GM04504 (cell line): ENCODE measurements at regions not wholly inside any gene's neighbourhood (a gene's known extent, or its start where the extent isn't known, plus 50 kb on each side); places are given as distances from the start of the nearest gene placed in this dataset.

Experiments
- DNase-seq: peaks from one replicate; pipeline ENCODE4 v3.0.0-alpha.2; 2012; ENCODE audit warnings: low read depth

DNA sequence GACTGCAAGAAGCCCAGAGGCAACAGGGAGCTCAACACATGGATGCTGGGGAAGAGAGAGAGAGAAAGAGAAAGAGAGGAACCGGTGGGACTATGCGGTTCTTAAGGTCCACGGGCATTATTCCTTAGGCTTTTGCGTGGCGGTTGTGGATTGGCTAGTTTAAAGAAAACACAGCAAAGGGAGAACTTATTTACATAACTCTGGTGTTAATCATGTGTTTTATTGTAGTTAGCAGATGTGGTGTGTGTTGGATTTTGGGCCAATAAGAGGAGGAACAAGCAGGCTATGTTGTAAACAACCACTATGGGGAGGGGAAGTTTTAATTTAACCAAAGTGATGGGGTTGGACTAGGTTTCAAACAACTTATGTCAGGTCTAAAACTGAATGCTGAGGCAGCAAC lies 275.3 kb upstream of the KLF12 start:
- peak; percentile 37 for DNase-seq

DNA sequence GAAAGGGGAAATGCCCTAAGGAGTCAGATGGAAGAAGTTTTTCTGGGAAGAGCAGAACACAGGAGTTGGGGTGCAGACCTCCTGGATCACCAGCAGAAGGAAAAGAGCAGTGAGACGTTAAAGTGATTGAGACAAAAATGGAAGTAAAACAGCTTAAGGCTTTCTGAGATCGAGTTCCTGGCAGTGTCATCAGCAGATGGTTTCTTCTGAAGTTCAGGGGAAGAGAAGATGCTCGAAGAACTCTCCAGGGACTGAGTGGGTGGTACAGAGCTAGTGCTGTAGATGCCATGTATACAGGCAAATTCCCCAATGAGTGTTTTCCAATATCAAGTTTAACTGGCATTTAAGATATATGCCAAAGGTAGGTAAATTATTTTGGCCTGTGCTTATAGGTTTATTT lies 272.2 kb upstream of the KLF12 start:
- no peak for DNase-seq

DNA sequence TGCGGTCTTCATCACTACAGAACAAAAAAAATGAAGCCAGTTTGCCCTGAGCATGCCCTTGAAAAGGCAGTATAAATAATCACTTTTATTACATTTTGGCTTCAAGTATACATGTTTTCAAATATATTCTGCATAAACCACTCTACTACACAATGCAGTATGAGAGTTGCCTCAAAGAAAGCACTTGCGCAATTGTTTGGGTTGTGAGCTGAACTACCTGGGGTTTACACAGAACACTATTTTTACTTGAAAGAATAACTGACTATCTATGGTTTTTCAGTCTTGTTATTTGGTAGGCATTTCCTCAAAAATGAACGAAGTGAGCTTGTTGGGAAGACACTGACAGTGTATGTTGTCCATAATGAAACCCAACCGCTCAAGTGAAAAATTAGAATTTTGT lies 264.4 kb upstream of the KLF12 start:
- no peak for DNase-seq

DNA sequence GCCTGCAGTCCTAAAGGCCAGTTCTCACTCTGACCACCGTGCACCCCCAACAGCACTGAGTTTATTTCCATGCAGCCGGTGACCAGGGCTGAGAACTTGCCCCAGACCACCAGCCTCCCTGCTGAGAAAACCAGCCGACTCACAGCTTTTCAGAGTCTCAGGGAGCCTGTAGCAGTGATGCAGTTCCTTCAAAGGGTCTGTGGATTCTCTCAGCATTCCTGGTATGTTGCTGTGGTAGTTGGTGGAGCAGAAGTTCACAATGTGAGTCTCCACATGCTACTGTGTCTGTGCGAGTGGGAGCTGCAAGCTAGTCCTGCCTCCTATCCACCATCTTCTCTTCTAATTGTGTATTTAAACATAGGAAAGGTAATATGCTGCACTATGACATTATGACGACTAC lies 254.9 kb upstream of the KLF12 start:
- no peak for DNase-seq

DNA sequence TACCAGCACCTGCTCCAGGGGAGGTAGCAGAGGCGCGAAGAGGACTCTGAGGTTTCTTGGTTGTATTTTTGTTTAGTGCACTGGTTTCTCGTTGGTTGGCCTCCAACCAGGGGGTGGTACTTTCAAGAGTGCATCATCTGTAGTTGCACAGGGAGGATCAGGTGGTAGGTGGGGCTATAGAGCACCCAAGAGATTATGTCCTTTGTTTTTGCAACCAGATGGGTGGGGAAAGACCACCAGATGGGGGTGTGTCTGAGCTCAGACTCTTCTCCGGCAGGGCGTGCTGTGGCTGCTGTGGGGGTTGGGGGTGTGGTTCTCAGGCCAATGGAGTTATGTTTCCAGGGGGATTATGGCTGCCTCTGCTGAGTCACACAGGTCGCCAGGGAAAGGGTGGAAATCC lies 254.4 kb upstream of the KLF12 start:
- DNase-seq: no peak

DNA sequence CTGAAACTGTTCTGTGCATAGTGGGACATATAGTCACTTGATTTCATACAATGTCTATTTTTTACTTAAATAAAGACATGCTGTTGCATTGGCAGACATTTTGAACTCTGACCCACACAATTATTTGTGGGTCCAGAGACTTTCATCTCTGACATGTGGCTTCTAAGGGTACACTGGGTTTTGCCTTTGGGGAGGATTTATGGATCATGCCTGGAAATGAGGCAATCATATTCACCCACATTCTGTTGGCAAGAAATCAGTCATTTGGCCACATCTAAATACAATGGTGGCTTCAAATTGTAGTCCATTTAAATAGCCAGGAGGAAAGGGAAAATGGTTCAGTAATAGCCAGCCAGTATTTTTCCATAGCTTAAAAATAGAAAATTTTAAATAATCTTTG lies 238.3 kb upstream of the KLF12 start:
- no peak for DNase-seq

DNA sequence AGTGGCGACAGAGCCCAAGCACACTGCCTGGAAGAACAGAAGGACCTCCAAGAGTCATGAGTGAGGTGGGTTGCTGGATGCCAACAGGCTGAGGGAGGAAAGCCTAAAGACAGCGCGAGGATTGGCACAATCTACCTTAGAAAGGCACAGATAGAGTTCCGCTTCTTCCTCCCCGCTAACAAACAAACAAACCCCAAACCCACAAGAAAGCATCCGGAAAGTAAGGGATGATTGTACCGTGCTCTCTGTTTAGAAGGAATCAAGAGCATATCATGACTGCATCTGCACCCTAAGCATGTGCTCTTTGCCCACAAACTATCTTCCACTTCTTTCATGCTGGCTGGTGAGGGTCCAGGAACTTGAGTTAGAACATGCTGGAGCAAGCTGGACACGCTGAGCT lies 233.0 kb upstream of the KLF12 start:
- DNase-seq: no peak

DNA sequence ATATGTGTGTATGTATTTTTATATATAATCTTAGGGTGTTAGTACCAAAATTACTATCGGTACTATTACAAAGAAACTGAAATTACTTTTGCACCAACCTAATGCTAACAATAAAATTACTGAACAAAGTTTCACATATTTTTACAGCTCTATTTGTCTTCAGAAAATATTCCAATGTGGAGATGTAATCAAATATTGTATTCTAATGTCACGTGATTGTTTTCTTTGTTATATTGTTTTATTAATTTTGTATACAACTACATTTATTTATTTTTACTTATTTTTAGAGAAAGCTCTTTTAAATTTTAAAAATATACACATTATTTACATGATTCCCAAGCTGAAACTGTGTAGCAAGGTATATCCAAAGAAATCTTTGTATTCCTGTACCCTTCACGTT lies 227.1 kb upstream of the KLF12 start:
- DNase-seq: no peak

DNA sequence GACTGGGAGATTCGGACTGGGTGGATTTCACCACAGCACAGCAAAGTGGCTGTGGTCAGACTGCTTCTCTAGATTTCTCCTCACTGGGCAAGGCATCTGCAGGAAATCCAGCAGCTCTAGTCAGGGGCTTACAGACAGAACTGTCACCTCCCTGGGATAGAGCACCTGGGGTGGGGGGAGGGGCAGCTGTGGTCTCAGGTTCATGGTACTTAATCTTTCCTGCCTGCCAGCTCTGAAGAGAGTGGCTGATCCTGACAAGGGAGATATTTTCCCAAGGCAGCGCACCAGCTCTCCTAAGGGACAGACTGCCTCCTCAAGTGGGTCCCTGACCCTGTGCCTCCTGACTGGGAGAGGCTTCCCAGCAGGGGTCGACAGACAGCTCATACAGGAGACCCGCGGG lies 212.8 kb upstream of the KLF12 start:
- DNase-seq: no peak

DNA sequence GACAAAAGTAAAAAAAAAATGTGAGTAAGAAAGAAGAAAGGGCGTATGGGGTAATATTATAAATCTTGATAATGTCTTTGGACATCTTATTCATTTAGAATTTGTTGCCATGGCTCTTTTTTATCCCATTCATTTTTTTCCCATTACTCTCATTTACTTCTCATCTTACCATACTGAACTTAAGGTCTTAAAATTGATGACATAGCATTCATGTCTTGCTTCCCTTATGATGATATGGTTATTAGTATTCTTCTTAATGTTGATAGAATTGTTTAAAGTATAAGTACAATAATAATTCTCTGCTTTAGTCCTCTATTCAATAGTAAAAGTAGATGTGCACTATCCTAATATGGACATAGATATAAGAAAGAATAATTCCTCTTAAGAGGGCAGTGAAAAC lies 204.1 kb upstream of the KLF12 start:
- no peak for DNase-seq

DNA sequence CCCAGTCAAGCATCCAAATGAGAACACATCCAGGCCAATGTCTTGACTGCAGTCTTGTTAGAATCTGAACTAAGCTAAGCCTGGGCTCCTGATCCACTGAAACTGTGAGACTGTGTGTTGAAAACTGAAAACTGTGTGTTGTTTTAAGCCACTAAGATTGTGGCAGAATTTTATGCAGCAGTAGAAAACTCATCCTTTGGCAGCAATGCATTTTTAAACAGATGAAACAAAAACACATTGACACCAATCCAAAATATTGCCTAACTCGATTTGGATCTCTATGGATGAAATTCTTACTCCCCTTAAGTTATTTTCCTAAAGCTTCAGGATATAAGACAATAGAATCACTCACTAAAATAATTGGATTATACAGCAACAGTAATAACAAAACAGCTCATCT lies 202.3 kb upstream of the KLF12 start:
- no peak for DNase-seq

DNA sequence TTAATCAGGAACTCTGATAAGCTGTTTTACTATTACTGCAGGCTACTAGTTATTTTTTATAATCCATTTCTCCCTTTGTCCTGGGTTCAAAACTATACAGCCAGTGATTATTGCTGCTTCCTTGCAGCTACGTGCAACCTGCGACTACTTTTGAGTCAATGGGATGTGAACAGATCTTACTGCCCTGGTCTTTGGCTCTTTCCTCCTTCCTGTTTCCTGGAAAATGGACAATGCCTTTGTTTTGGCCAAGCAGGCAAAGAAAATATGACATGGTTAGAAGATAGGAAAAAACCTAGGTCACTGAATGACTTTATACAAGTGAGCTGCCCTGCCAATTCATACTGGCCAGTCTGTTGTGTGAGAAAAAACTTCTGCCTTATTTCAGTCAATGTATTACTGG lies 201.2 kb upstream of the KLF12 start:
- no peak for DNase-seq

DNA sequence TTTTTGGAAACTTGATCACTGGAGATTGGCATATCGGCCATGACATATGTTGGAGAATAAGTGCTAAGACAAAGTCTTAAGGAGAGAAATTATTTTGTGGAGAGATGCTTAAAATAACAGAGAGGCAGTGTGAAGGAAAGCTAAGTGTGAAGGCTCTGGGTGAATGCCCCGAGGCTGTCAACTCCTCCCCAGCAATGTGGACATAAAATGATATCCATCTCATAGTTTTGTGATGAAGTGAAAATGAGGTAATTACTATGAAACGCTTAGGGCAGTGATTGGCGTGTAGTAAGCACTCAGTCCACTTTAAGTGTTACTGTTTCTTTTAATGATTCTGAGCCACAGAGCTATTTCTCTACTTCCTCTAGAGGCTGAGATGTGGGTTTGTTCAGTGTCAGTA lies 195.8 kb upstream of the KLF12 start:
- DNase-seq: peak; percentile 13

DNA sequence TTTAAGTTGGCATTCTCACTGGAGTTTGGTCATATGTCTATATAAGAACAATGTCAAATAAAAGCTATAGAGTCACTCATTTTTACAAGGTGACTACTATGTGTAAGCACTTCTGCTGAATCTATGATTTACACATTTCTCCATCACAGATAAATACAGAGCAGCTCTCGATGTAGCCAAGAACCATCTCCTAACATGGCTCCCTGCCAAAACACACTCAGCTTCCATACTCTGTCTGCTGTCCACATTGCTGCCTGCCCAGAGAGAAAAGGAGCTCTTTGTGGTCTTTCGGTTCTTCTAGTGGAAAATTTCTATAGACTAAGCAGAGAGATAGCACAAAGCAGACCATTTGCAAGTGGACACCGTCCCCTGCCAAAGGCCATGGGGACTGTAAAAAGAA lies 190.9 kb upstream of the KLF12 start:
- DNase-seq: peak; percentile 51

DNA sequence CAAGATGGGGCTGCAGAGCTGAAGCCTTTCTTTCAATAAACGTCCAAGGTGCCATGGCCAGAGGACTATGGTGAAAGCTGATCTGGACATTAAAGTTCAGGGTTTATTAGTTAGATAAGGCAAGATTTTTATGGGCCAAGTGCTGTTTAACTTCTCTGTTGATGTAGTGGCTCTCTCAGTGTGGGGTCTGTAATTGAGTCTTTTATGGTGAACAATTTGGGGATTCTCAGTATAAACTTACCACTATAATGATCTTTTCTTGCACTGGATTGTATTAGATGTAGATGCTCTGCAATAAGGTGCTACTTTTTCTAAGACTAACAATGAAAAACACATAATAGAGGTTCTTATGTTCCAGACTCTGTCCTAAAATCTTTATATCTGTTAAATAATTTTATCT lies 190.1 kb upstream of the KLF12 start:
- DNase-seq: no peak

DNA sequence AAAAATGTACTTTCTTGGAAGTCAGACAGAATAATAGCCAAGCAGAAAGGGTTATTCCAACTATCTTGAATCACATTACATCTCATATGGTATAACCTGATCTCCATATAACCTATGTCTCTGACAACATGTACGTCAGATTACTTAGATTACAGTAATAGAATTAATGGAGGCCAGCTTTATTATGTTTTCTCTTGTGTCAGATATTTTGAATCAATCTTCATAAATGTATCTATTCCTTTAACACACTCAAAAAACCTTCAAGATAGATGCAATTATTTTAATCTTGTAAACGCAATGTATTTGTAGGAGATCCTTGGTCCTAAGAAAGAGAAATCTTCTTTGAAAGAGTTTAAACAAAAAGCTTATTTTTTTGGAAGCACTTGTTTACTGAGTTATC lies 188.4 kb upstream of the KLF12 start:
- no peak for DNase-seq

DNA sequence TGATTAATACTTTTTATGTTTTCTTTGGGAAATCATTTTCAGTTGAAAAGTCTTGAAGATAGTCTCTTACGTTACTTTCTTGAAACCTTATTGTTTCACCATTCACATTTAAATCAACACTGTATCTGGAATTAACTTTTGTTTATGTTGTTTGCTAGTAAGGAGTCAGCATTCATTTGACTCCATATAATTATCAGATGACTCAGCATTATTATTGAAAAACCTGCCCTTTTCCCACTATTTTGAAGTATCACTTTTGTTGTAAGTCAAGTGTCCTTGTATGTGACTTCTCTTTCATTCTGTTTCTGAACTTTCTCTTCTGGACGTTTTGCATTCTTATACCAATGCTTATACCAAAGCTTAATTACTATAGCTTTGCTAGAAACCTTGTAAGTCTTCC lies 186.1 kb upstream of the KLF12 start:
- no peak for DNase-seq

DNA sequence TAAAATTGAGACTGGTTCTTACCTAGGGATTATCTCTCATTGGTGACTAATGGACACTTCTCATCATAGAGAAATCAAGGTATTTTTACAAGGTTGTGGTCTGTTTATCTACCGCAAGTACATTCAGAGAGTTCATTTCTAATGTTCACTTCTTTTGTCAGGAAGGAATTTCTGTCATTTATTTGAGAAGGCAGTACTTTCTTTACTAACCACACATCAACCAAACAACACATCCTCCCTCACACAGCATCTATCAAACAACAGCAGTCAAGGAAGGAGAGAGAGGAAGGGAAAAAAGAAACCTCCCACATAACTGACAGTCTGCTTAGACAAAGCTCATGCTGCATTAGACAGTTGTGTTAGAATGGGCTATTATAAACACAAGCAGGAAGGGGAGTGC lies 182.3 kb upstream of the KLF12 start:
- no peak for DNase-seq

DNA sequence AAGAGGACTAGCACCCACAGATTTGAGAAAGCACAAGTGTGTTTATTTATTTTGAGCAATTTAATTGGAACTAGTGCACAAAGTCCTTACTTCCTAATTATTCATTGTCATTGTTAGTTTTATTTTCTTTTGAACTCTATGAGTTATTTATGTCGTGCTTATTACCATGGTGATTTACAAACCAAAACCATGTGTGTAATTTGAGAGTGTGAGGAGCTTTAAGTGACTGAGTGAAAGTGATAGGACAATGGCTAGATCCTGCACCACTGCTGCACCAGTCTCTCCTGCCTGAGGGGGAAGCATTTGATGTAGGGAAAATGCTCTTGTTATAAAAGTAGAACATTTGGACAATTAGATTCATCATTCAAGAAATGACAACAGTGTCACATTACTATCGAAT lies 172.3 kb upstream of the KLF12 start:
- DNase-seq: no peak

DNA sequence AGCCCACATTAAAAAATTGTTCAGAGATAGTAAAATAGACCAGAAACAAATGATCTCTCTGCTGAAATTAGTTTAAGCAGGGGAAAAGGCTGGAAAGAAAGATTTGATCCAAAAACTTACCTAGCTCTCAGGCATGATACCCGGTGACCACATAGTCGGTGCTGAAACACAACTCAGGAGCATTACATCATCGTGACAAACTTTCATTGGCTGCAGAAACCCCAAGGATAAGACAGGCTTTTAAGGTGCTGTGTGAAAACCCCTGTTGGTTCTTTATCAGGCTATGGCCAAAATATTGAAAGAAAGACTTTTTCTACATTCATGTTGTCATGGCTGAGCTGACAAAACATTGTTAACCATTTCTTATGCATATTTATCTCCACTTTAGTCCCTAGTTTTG lies 171.7 kb upstream of the KLF12 start:
- DNase-seq: no peak

DNA sequence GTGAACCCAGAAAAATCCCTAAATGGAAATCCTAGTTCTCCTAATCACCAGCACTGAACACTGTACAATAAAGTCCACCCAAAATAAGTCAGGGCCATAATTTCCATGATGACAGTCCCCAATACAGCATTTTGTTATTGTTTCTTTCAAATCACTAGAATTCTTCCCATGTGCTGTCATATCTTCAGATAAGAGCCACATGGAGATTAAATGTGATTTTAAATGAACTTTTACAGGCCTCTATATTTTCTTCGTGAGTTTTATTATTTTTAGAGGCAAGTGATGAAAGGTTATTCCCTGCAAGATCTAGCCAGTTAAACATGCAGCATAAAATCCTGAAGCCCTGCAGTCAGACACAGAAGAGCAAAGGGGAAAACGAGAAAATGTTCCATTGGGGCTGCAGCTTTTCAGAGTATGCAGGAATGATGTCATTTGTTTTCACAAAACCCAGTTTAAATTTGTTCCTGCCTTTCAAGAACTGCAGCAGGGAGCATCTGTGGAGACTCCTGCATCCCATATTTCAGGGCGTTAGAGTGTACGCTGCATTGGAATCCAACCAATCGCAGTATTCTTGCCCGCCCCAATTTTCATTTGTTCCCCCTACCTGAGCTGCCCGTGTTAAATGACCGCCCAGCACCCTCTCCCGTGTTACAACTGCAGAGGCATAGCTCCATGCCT lies 167.2 kb upstream of the KLF12 start:
- no peak for DNase-seq

DNA sequence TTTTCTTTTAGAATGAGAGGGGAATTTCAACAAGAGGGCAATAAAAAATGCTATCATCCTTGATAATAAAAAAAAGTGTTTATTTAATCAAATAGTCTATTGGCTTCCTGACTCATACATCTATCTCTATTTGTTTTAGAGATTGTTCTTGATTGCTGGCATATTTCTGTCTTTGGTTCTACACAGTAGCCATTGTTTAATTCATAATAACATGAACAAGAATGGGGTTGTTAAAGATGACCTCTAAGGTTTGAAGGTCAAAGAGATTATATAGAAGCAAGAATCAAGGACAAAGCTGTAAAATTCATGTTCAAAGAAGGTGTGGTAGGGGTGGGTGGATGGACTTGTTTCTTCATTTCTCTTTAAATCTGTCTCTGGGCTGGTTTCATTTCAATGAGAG lies 166.0 kb upstream of the KLF12 start:
- DNase-seq: no peak

DNA sequence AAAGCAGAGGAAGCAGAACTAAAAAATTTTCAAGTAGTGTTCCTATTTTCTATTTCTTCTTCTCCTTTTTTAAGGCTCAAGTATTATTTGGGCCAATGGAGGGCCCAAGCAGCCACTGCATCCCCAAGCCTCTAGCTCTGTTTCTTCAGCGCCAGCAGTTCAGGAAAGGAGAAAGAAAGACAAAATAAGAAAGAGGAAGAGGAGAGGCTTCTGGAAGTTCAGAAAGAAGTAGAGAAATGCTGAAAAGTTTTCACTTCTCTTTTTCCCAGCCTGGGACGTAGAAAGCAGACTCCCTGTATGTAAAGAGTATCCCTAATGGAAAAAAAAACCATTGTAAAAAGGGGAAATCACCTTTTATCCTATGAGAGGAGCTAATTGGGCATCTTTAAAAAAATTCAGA lies 165.5 kb upstream of the KLF12 start:
- no peak for DNase-seq

DNA sequence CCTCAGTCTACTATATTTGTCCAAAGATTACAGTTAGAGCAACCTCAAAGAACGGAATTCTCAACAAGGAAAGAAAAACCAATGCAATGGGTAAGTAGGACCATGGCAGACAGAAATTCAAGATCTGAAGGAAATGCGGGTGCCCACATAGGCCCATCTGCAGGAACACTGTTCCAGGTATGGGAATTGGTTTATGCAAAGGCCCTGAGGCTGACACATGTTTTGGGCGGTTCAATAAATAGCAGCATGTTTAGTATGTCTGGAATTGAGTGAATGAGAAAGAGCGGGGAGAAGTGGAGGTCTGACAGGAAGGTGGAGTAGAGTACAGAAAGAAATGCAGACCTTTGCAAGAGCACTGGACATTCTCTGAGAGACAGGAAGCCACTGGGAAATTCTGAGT lies 164.7 kb upstream of the KLF12 start:
- no peak for DNase-seq
